Calu3 (cell line): ENCODE measurements at regions not wholly inside any gene's neighbourhood (a gene's known extent, or its start where the extent isn't known, plus 50 kb on each side); places are given as distances from the start of the nearest gene placed in this dataset.
A peak's percentile ranks its signal among the peaks of the same experiment; 100 is the strongest.
"Not testable (repeated sequence)": the region's sequence is repeated elsewhere in the genome, so short reads cannot be mapped to it uniquely, and the experiment has no call there.

Experiments used
- BruUV-seq: library from RNA; stranded (reverse); fragments of 400-500 nt; replicated peaks from 2 replicates; lab custom pipeline; 2021; lab: Mats Ljungman, UMichigan
- CTCF ChIA-PET: fragments of 300-600 bp; sonication (Branson Sonifier 250); formaldehyde crosslinking; loops from one replicate; lab custom pipeline; 2022; ENCODE audit warnings: antibody characterized with exemption; lab: Charles Lee
- DNase-seq: peaks from one replicate; pipeline ENCODE4 v3.0.0; 2022
- H3K27ac Mint-ChIP-seq: one replicate; pipeline ENCODE4 v1.8.0; 2022; ENCODE audit warnings: mixed read lengths; ENCODE audit not compliant: unreplicated experiment
- H3K27me3 Mint-ChIP-seq: one replicate; pipeline ENCODE4 v1.8.0; 2022; ENCODE audit warnings: mixed read lengths; ENCODE audit not compliant: unreplicated experiment
- H3K36me3 Mint-ChIP-seq: one replicate; pipeline ENCODE4 v1.8.0; 2022; ENCODE audit warnings: mild to moderate bottlenecking, moderate library complexity, mixed read lengths; ENCODE audit not compliant: insufficient read depth, unreplicated experiment
- H3K4me1 Mint-ChIP-seq: one replicate; pipeline ENCODE4 v1.8.0; 2022; ENCODE audit warnings: mild to moderate bottlenecking, low read depth, mixed read lengths; ENCODE audit not compliant: unreplicated experiment
- H3K4me3 Mint-ChIP-seq: one replicate; pipeline ENCODE4 v1.8.0; 2022; ENCODE audit warnings: mild to moderate bottlenecking, low read depth, moderate library complexity, mixed read lengths; ENCODE audit not compliant: unreplicated experiment
- H3K9me3 Mint-ChIP-seq: one replicate; pipeline ENCODE4 v1.8.0; 2022; ENCODE audit warnings: low read depth, mixed read lengths; ENCODE audit not compliant: unreplicated experiment
- intact Hi-C: fragments of 100-400 bp; cut with micrococcal nuclease; formaldehyde crosslinking; loops from one replicate; pipeline ENCODE4 v1.10.0; 2022; ENCODE audit not compliant: unreplicated experiment
- TF ChIP-seq, protein P1 (sequence below): fragments of 200-600 bp; IDR thresholded peaks from one replicate; pipeline ENCODE4 v1.8.0; 2022; ENCODE audit warnings: antibody characterized with exemption; ENCODE audit not compliant: unreplicated experiment

DNA sequence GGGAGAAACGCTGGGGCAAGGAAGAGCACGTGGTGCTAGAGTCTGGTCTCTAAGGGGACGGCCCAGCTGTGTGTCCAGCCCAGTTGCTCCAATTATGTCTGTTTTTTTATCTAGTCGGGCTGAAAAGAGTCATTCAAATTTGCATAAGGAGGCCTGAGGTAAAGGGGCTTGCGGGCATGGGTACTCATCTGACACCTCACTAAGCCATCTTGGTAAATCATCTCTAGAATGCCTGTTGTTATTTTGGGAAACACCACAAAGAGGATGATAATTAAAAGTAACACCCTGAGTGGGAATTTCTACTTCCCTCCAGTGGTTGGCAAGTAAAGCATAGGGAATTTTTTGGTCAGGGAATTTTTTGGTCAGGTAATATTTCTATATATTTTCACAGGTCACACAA lies 196.1 kb upstream of the ALG10B start:
- TF ChIP-seq, protein P1, sequence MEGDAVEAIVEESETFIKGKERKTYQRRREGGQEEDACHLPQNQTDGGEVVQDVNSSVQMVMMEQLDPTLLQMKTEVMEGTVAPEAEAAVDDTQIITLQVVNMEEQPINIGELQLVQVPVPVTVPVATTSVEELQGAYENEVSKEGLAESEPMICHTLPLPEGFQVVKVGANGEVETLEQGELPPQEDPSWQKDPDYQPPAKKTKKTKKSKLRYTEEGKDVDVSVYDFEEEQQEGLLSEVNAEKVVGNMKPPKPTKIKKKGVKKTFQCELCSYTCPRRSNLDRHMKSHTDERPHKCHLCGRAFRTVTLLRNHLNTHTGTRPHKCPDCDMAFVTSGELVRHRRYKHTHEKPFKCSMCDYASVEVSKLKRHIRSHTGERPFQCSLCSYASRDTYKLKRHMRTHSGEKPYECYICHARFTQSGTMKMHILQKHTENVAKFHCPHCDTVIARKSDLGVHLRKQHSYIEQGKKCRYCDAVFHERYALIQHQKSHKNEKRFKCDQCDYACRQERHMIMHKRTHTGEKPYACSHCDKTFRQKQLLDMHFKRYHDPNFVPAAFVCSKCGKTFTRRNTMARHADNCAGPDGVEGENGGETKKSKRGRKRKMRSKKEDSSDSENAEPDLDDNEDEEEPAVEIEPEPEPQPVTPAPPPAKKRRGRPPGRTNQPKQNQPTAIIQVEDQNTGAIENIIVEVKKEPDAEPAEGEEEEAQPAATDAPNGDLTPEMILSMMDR = no peak
- Mint-ChIP-seq H3K4me1 (peaks cover 20% of the 10 kb centered on the region), H3K9me3 (peaks cover 5% of the 10 kb centered on the region), H3K4me3 (no peak overlapping the region), H3K36me3 (peaks cover 8% of the 10 kb centered on the region), H3K27ac (no peak overlapping the region), H3K27me3 (no peaks in the 10 kb centered on the region)
- no TSS peak for BruUV-seq
- no peak for DNase-seq
- intact Hi-C loops = loop anchor here (5.0 kb wide), 1 partner anchor 63 kb away; no protein-coding TSS in a partner anchor
- CTCF ChIA-PET = no interaction called here

DNA sequence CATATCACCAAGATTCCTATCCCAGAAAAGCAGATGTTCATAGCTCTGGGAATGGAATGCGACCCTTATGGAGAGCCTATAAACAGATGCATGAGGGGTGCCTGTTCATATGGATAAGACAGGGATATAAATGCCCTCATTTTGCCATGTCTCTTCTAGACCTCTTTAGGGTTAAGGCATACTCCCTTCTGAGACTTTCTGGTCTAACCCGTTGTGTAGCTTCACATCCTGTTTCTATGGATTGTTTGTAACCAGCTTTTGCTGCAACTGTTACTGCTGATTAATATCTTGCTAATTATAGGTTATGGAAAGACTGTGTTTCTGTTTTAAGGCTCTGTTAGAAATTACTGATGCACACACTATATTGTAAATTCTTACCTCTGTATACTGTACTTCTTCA lies 193.5 kb upstream of the ALG10B start:
- H3K9me3 Mint-ChIP-seq, DNase-seq, H3K27me3 Mint-ChIP-seq, BruUV-seq, CTCF ChIA-PET, H3K36me3 Mint-ChIP-seq, H3K4me3 Mint-ChIP-seq, H3K27ac Mint-ChIP-seq: not testable (repeated sequence)
- intact Hi-C loops = loop anchor here (5.0 kb wide), 1 partner anchor 66 kb away; no protein-coding TSS in a partner anchor
- H3K4me1 Mint-ChIP-seq = peaks cover 28% of the 10 kb centered on the region

DNA sequence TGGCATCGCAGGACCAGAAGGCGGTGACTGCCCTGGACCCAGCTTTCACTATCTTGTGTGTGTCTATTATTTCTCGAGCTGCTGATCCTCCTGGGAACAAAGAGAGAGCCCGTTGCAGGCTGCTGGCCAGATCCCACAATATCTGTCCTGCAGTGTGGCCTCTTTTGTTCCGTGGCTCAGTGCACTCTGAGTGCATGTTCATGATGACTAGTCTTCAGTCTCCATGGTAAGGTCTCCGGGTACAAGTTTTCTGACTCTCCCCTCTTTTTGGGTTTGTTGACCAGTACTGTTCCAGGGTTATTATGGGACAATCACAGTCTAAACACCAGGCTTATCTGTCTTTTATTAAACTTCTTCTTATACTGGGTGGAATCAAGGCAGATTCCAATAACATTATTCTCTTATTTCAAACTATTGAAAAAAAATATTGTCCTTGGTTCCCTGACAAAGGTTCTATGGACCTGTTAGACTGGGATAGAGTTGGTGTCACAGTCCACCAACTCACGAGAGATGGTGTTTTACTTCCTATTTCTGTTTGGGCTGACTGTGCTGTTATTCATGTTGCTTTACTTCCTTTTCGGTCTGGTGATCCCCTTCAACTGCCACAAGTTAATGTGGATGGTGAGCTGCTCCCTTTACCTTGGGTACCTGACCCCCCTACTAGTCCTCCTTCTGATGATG lies 192.9 kb upstream of the ALG10B start:
- BruUV-seq = no TSS peak
- H3K4me1 Mint-ChIP-seq = peaks cover 28% of the 10 kb centered on the region
- peak overlapping the region; percentile 94 for H3K27ac Mint-ChIP-seq
- TF ChIP-seq, protein P1 = no peak
- H3K27me3 Mint-ChIP-seq = no peaks in the 10 kb centered on the region
- peaks cover 1% of the 10 kb centered on the region for H3K9me3 Mint-ChIP-seq
- peak overlapping the region; percentile 51 for H3K4me3 Mint-ChIP-seq
- DNase-seq = no peak
- intact Hi-C loops = loop anchor here (5.0 kb wide), 1 partner anchor 66 kb away; no protein-coding TSS in a partner anchor
- CTCF ChIA-PET = no interaction called here
- peaks cover 8% of the 10 kb centered on the region for H3K36me3 Mint-ChIP-seq

DNA sequence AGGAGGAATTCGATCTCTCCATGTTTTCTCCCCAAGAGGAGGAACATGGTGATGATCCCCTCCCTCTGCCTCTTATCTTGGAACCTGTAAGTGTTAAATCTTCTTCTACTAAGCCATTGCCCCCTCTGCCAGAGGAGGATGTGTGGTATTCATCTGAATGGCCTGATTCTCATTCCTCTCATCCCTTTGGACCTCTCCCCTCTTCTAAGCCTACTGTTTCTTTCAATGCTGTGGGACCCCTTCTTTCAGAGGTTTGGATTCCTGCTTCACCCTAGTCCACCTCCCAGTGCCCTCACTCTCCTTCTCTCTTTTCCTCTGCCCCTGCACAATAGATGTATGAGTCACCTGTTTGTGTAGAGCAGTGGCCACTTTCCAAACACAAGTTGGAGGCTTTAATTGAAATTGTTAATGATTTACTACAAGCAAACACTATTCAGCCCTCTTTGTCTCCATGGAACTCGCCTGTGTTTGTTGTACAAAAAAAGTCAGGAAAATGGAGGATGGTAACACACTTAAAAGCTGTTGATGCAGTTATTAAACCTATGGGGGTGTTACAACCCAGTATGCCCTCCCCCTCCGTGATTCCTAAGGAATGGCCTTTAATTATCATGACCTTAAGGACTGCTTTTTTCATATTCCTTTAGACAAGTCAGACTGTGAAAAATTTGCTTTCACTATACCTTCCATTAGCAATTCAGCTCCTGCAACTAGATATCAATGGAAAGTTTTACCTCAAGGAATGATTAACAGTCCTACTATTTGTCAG lies 192.1 kb upstream of the ALG10B start:
- no peaks in the 10 kb centered on the region for H3K27me3 Mint-ChIP-seq
- peak; percentile 46 for DNase-seq
- no TSS peak for BruUV-seq
- peak overlapping the region; percentile 94 for H3K27ac Mint-ChIP-seq
- H3K4me3 Mint-ChIP-seq = peak overlapping the region; percentile 51
- no peaks in the 10 kb centered on the region for H3K9me3 Mint-ChIP-seq
- intact Hi-C loops = loop anchor here (5.0 kb wide), 1 partner anchor 67 kb away; no protein-coding TSS in a partner anchor
- TF ChIP-seq, protein P1 = no peak
- H3K4me1 Mint-ChIP-seq = peaks cover 29% of the 10 kb centered on the region
- peaks cover 8% of the 10 kb centered on the region for H3K36me3 Mint-ChIP-seq
- CTCF ChIA-PET = interaction anchor here (0.8 kb wide), 1 partner anchor 68 kb away, joined by 5 read pairs; no protein-coding TSS in a partner anchor
